Keratinocyte (primary cell): ENCODE measurements at regions not wholly inside any gene's neighbourhood (a gene's known extent, or its start where the extent isn't known, plus 50 kb on each side); places are given as distances from the start of the nearest gene placed in this dataset.

Experiments used
- CTCF ChIP-seq, 3 experiments: IDR thresholded peaks in 1 of 3; conservative IDR thresholded peaks in 1 of 3; optimal IDR thresholded peaks in 1 of 3; 2 replicates in 2 of 3; 3 replicates in 1 of 3; pipeline versions ENCODE3 to v1.5.1; 2011; ENCODE audit warnings: low read length in 3 of 3, mild to moderate bottlenecking in 3 of 3, moderate library complexity in 2 of 3, control low read depth in 1 of 3, inconsistent platforms in 1 of 3; ENCODE audit not compliant: insufficient read depth in 2 of 3; ENCODE audit errors: extremely low read depth in 1 of 3
- EZH2 ChIP-seq: IDR thresholded peaks from one replicate; pipeline ENCODE4 v1.6.1; 2012; ENCODE audit warnings: inconsistent platforms, mild to moderate bottlenecking, low read length, moderate library complexity

DNA sequence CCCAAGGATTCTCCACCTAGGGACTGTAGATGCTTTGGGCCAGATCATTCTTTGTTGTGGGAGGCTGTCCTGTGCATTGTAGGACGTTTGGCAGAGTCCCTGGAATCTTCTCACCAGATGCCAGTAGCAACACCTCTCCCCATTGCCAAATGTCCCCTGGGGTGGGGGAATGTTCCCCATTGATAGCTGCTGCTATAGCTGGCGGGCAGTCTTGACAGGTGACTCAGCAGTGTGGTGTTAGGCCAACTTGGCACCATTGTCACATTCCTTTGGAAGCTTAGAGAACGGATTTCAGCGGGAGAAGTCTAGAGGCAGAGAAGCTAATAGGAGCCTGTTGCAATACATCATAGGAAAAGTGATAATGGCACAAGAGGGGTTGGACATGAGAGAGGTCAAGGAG, 495.7 kb upstream of the SMIM21 start:
- TF ChIP-seq CTCF (optimal IDR thresholded peaks at IDR 0.05 in 1 of 3, IDR thresholded peaks at IDR 0.05 in 1 of 3, conservative IDR thresholded peaks at IDR 0.05 in 1 of 3; ENCODE audit: extremely low read depth in 1 of 3, insufficient read depth in 2 of 3, low read length in 3 of 3) (no peak), EZH2 (no peak)
